Right lobe of liver (tissue), 6 donors: ENCODE measurements at regions not wholly inside any gene's neighbourhood (a gene's known extent, or its start where the extent isn't known, plus 50 kb on each side); places are given as distances from the start of the nearest gene placed in this dataset.

Experiments used
- ATAC-seq, 4 donors: fragments of 200-7000 bp; cut with Tn5 transposase; one replicate each; pipeline ENCODE4 v1.9.1; 2020; ENCODE audit warnings: mild to moderate bottlenecking in 4 of 4, moderate library complexity in 4 of 4
- DNase-seq, 3 donors: peaks; one replicate each; pipeline ENCODE4 v3.0.0-alpha.2; 2020
- H3K27ac ChIP-seq, 3 donors: fragments of 200-600 bp; one replicate each; pipeline ENCODE4 v1.8.0; 2022
- H3K27me3 ChIP-seq, 2 donors: fragments of 200-600 bp; one replicate each; pipeline ENCODE4 v1.8.0; 2022
- H3K36me3 ChIP-seq, 4 donors: fragments of 200-600 bp; sonication (generic) in 1 of 4; one replicate each; pipeline versions ENCODE4 v1.5.1 to v1.8.0; 2017 to 2022; ENCODE audit warnings: control low read depth in 1 of 4
- H3K4me1 ChIP-seq, 4 donors: fragments of 200-600 bp; sonication (generic) in 1 of 4; one replicate each; pipeline versions ENCODE4 v1.5.1 to v1.8.0; 2017 to 2022; ENCODE audit warnings: control low read depth in 1 of 4
- H3K4me3 ChIP-seq, 3 donors: fragments of 200-600 bp; one replicate each; pipeline ENCODE4 v1.8.0; 2022
- H3K9me3 ChIP-seq, 4 donors: fragments of 200-600 bp; sonication (generic) in 1 of 4; one replicate each; pipeline versions ENCODE4 v1.5.1 to v1.8.0; 2017 to 2022; ENCODE audit warnings: control low read depth in 1 of 4
- POLR2A ChIP-seq: fragments of 450-650 bp; IDR thresholded peaks from one replicate; pipeline ENCODE4 v1.6.1; 2017; ENCODE audit warnings: antibody characterized with exemption, mild to moderate bottlenecking
- WGBS: methylation state at CpG from one replicate; pipeline ENCODE4 v1.1.6; 2018; ENCODE audit warnings: low coverage, low lambda C conversion rate; ENCODE audit not compliant: insufficient coverage; ENCODE audit errors: missing lambda C conversion rate; 5-methylcytosine and 5-hydroxymethylcytosine counted together
- intact Hi-C, 2 donors: fragments of 100-400 bp; cut with DNase I; formaldehyde crosslinking; loops; one replicate each; pipeline versions ENCODE4 v1.11.2 to v1.14.1; 2022
- TF ChIP-seq, protein P1 (sequence below), 4 donors: fragments of 200-600 bp in 3 of 4; fragments of 450-650 bp in 1 of 4; IDR thresholded peaks; one replicate each; pipeline versions ENCODE4 v1.5.1 to v1.8.0; 2016 to 2022; ENCODE audit warnings: antibody characterized with exemption in 4 of 4, mild to moderate bottlenecking in 2 of 4
- donor health status: DM: no; HTN: yes; CAD: no.
- donor health status: DM: no; HTN: no; CAD: no.
- donor health status: DM: no; HTN: no; CAD: no.
- donor health status: DM: no; HTN: yes; CAD: no.
- donor health status: DM: no; HTN: yes; CAD: no.

- intact Hi-C loops, result no loop called here
- ATAC-seq, result no peak
- WGBS, result 33% methylated on average over 3 of the region's 3 CpGs
Observed at GRCh38 chr9:25891527-25891926, 213.3 kb upstream of the TUSC1 start.

GRCh38 chr9:25889661-25890060 lies 211.4 kb upstream of the TUSC1 start:
- no peak overlapping the region for H3K27ac ChIP-seq
- intact Hi-C loops, result no loop called here
- H3K36me3 ChIP-seq, result no peaks in the 10 kb centered on the region
- ATAC-seq (no peak), DNase-seq (no peak)
- H3K27me3 ChIP-seq, result no peaks in the 10 kb centered on the region
- TF ChIP-seq, protein P1, sequence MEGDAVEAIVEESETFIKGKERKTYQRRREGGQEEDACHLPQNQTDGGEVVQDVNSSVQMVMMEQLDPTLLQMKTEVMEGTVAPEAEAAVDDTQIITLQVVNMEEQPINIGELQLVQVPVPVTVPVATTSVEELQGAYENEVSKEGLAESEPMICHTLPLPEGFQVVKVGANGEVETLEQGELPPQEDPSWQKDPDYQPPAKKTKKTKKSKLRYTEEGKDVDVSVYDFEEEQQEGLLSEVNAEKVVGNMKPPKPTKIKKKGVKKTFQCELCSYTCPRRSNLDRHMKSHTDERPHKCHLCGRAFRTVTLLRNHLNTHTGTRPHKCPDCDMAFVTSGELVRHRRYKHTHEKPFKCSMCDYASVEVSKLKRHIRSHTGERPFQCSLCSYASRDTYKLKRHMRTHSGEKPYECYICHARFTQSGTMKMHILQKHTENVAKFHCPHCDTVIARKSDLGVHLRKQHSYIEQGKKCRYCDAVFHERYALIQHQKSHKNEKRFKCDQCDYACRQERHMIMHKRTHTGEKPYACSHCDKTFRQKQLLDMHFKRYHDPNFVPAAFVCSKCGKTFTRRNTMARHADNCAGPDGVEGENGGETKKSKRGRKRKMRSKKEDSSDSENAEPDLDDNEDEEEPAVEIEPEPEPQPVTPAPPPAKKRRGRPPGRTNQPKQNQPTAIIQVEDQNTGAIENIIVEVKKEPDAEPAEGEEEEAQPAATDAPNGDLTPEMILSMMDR (IDR thresholded peaks at IDR 0.05), result no peak
- TF ChIP-seq POLR2A, result no peak
- 33% methylated on average over 1 of the region's 1 CpG for WGBS
- no peaks in the 10 kb centered on the region for H3K4me1 ChIP-seq
- no peaks in the 10 kb centered on the region for H3K9me3 ChIP-seq
- no peak overlapping the region for H3K4me3 ChIP-seq

More at GRCh38 chr9:25891527-25891926, 213.3 kb upstream of the TUSC1 start:
- no peak for DNase-seq
- no peaks in the 10 kb centered on the region for H3K9me3 ChIP-seq
- TF ChIP-seq, protein P1 (IDR thresholded peaks at IDR 0.05), result no peak
- no peak for TF ChIP-seq POLR2A
- H3K4me3 ChIP-seq, result no peak overlapping the region
- no peak overlapping the region for H3K27ac ChIP-seq
- no peaks in the 10 kb centered on the region for H3K27me3 ChIP-seq
- H3K4me1 ChIP-seq, result no peaks in the 10 kb centered on the region
- H3K36me3 ChIP-seq, result no peaks in the 10 kb centered on the region

- Histone ChIP-seq H3K9me3 (no peaks in the 10 kb centered on the region), H3K36me3 (no peaks in the 10 kb centered on the region), H3K4me1 (no peaks in the 10 kb centered on the region), H3K4me3 (no peak overlapping the region), H3K27me3 (no peaks in the 10 kb centered on the region), H3K27ac (no peak overlapping the region)
- no peak for TF ChIP-seq POLR2A
- TF ChIP-seq, protein P1 (IDR thresholded peaks at IDR 0.05), result no peak
- intact Hi-C loops, result no loop called here
- DNase-seq (no peak), ATAC-seq (no peak)
- WGBS, result 61% methylated on average over 1 of the region's 1 CpG
Observed at GRCh38 chr9:25876248-25876647, 198.0 kb upstream of the TUSC1 start.

DNA sequence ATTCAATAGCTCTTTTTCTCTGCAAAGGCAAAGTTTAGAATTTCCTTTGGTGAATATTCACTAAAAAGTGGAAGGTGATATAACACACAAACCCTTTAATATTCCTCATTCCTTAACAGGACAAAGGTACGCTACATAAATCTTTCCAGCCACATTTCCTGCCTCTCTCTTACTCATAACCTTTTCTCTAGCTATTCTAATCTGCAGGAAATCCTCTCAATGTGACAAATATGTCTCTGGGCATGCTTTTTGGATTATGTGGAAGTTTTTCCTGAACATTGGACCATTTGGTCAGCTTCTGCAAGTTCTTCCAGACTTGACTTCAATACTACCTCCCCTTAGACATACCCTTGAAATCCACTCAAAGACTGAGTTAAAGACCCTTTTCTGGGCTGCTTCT lies 186.3 kb upstream of the TUSC1 start:
- H3K4me3 ChIP-seq, result no peak overlapping the region
- intact Hi-C loops, result no loop called here
- H3K36me3 ChIP-seq, result no peaks in the 10 kb centered on the region
- peak; percentile 26 to 61 (median 40) for ATAC-seq
- H3K9me3 ChIP-seq, result no peaks in the 10 kb centered on the region
- no peak overlapping the region for H3K27ac ChIP-seq
- no peaks in the 10 kb centered on the region for H3K4me1 ChIP-seq
- H3K27me3 ChIP-seq, result no peaks in the 10 kb centered on the region
- TF ChIP-seq, protein P1 (IDR thresholded peaks at IDR 0.05), result no peak
- TF ChIP-seq POLR2A, result no peak
- WGBS, result 29% methylated on average over 1 of the region's 1 CpG
- no peak for DNase-seq

DNA sequence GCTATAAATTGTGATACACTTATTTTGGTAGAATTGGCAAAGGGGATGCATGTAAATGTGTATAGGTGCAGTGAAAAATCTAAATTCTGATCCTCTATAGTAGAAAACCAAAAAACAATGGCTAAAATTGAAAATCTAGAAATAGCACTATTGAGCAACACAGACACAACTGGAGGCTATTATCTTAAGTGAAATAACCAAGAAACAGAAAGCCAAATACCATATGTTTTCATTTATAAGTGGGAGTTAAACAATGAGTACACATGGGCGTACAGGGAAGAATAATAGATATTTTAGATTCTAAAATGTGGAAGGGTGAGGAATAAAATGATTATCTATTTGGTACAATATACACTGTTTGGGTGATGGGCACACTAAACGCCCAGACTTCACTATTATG lies 183.2 kb upstream of the TUSC1 start:
- no peaks in the 10 kb centered on the region for H3K27me3 ChIP-seq
- no peak overlapping the region for H3K4me3 ChIP-seq
- DNase-seq, result no peak
- no peaks in the 10 kb centered on the region for H3K4me1 ChIP-seq
- H3K27ac ChIP-seq, result no peak overlapping the region
- WGBS, result 37% methylated on average over 2 of the region's 2 CpGs
- ATAC-seq, result no peak
- no peaks in the 10 kb centered on the region for H3K36me3 ChIP-seq
- intact Hi-C loops, result no loop called here
- no peaks in the 10 kb centered on the region for H3K9me3 ChIP-seq
- TF ChIP-seq, protein P1 (IDR thresholded peaks at IDR 0.05), result no peak
- no peak for TF ChIP-seq POLR2A
